ENCODE measurements at regions not wholly inside any gene's neighbourhood (a gene's known extent, or its start where the extent isn't known, plus 50 kb on each side); places are given as distances from the start of the nearest gene placed in this dataset.

- no peaks in the 10 kb centered on the region for H3K36me3 Mint-ChIP-seq (ENCODE audit: insufficient read depth)
- peaks cover 39 to 43% of the 10 kb centered on the region in 2 donors for H3K4me1 Mint-ChIP-seq (ENCODE audit: low read depth in 2 of 2)
- H3K27me3 Mint-ChIP-seq, result no peaks in the 10 kb centered on the region
- peak overlapping the region; percentile 44 to 88 for H3K27ac Mint-ChIP-seq
- ATAC-seq (replicated peaks) (peak; percentile 90), DNase-seq (peak; percentile 37 to 48 (median 44))
- peak overlapping the region; percentile 81 to 83 for H3K4me3 Mint-ChIP-seq
- H3K9me3 Mint-ChIP-seq, result peaks cover 0 to 9% of the 10 kb centered on the region in 2 donors
Measured at GRCh38 chr9:129235931-129236331, 57.9 kb upstream of the IER5L start.

GRCh38 chr9:129235041-129235930, 57.2 kb upstream of the IER5L start:
- H3K9me3 Mint-ChIP-seq, result peaks cover 0 to 9% of the 10 kb centered on the region in 2 donors
- ATAC-seq (replicated peaks), result no peak
- no peak for DNase-seq
- H3K27ac Mint-ChIP-seq, result peak overlapping the region; percentile 44 to 88
- peaks cover 36 to 38% of the 10 kb centered on the region in 2 donors for H3K4me1 Mint-ChIP-seq (ENCODE audit: low read depth in 2 of 2)
- no peaks in the 10 kb centered on the region for H3K36me3 Mint-ChIP-seq (ENCODE audit: insufficient read depth)
- peak overlapping the region; percentile 81 to 83 for H3K4me3 Mint-ChIP-seq
- no peaks in the 10 kb centered on the region for H3K27me3 Mint-ChIP-seq

GRCh38 chr9:129234491-129234890, 56.4 kb upstream of the IER5L start:
- H3K9me3 Mint-ChIP-seq, result peaks cover 0 to 9% of the 10 kb centered on the region in 2 donors
- H3K27ac Mint-ChIP-seq, result no peak overlapping the region
- no peaks in the 10 kb centered on the region for H3K27me3 Mint-ChIP-seq
- H3K4me3 Mint-ChIP-seq, result no peak overlapping the region
- no peaks in the 10 kb centered on the region for H3K36me3 Mint-ChIP-seq (ENCODE audit: insufficient read depth)
- peaks cover 36 to 38% of the 10 kb centered on the region in 2 donors for H3K4me1 Mint-ChIP-seq (ENCODE audit: low read depth in 2 of 2)
- ATAC-seq (replicated peaks) (no peak), DNase-seq (no peak)

- DNase-seq (no peak), ATAC-seq (replicated peaks) (no peak)
- Mint-ChIP-seq H3K36me3 (ENCODE audit: insufficient read depth) (no peaks in the 10 kb centered on the region), H3K9me3 (peaks cover 0 to 9% of the 10 kb centered on the region in 2 donors), H3K27ac (peak overlapping the region in 1 of 2 donors; percentile 8), H3K27me3 (no peaks in the 10 kb centered on the region), H3K4me3 (no peak overlapping the region), H3K4me1 (ENCODE audit: low read depth in 2 of 2) (peaks cover 33% of the 10 kb centered on the region in 2 donors)
Measured at GRCh38 chr9:129232839-129233591, 55.0 kb upstream of the IER5L start.

GRCh38 chr9:129231759-129232158, 53.7 kb upstream of the IER5L start:
- no peaks in the 10 kb centered on the region for H3K27me3 Mint-ChIP-seq
- ATAC-seq (replicated peaks), result no peak

GRCh38 chr9:129231022-129231739, 53.1 kb upstream of the IER5L start:
- ATAC-seq (replicated peaks), result no peak
- Mint-ChIP-seq H3K27me3 (no peaks in the 10 kb centered on the region), H3K4me1 (ENCODE audit: low read depth in 2 of 2) (peaks cover 19 to 26% of the 10 kb centered on the region in 2 donors), H3K36me3 (ENCODE audit: insufficient read depth) (no peaks in the 10 kb centered on the region), H3K9me3 (peaks cover 0 to 9% of the 10 kb centered on the region in 2 donors), H3K4me3 (no peak overlapping the region), H3K27ac (peak overlapping the region in 1 of 2 donors; percentile 67)
- DNase-seq, result no peak

More at GRCh38 chr9:129231759-129232158, 53.7 kb upstream of the IER5L start:
- Mint-ChIP-seq H3K4me1 (ENCODE audit: low read depth in 2 of 2) (peaks cover 21 to 27% of the 10 kb centered on the region in 2 donors), H3K36me3 (ENCODE audit: insufficient read depth) (no peaks in the 10 kb centered on the region), H3K9me3 (peaks cover 0 to 9% of the 10 kb centered on the region in 2 donors), H3K27ac (no peak overlapping the region), H3K4me3 (no peak overlapping the region)
- no peak for DNase-seq

DNA sequence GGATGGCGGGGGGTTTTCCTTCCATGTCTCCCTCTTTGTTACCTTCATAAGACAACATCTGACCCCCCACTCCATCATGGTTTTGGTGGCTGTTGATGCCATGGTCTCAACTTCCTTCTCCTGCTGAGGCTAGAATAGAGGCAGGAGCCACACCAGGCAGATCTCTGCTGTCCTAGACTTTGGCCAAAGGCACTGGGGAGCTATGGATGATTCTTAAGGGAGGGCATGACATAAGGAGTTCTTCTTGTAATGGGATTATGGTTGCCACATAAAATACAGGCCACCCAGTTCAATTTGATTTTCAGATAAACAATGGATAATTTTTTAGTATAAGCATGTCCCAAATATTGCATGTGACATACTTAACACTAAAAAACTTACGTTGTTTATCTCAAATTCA, 52.2 kb upstream of the IER5L start:
- no peak for ATAC-seq (replicated peaks)
- H3K4me3 Mint-ChIP-seq, result no peak overlapping the region
- peaks cover 5% of the 10 kb centered on the region for H3K36me3 Mint-ChIP-seq (ENCODE audit: insufficient read depth)
- no peak for DNase-seq
- peaks cover 19 to 26% of the 10 kb centered on the region in 2 donors for H3K4me1 Mint-ChIP-seq (ENCODE audit: low read depth in 2 of 2)
- peaks cover 0 to 9% of the 10 kb centered on the region in 2 donors for H3K9me3 Mint-ChIP-seq
- H3K27ac Mint-ChIP-seq, result peak overlapping the region in 1 of 2 donors; percentile 67
- H3K27me3 Mint-ChIP-seq, result no peaks in the 10 kb centered on the region
